ENCODE measurements at regions not wholly inside any gene's neighbourhood (a gene's known extent, or its start where the extent isn't known, plus 50 kb on each side); places are given as distances from the start of the nearest gene placed in this dataset.

GRCh38 chr3:63745757-63746156, 73.3 kb upstream of the C3orf49 start:
- Mint-ChIP-seq H3K27ac (ENCODE audit: unreplicated experiment) (no peak overlapping the region), H3K4me3 (ENCODE audit: unreplicated experiment) (no peak overlapping the region), H3K4me1 (ENCODE audit: unreplicated experiment) (no peaks in the 10 kb centered on the region), H3K27me3 (ENCODE audit: unreplicated experiment) (no peaks in the 10 kb centered on the region), H3K9me3 (ENCODE audit: unreplicated experiment) (no peaks in the 10 kb centered on the region), H3K36me3 (ENCODE audit: low read depth, unreplicated experiment) (no peaks in the 10 kb centered on the region)
- DNase-seq (ENCODE audit: low spot score), result no peak
- TF ChIP-seq CTCF (IDR thresholded peaks at IDR 0.05; ENCODE audit: unreplicated experiment), result no peak

GRCh38 chr3:63746211-63746610, 72.9 kb upstream of the C3orf49 start:
- DNase-seq (ENCODE audit: low spot score), result no peak
- Mint-ChIP-seq H3K27ac (ENCODE audit: unreplicated experiment) (no peak overlapping the region), H3K4me3 (ENCODE audit: unreplicated experiment) (no peak overlapping the region), H3K27me3 (ENCODE audit: unreplicated experiment) (no peaks in the 10 kb centered on the region), H3K4me1 (ENCODE audit: unreplicated experiment) (no peaks in the 10 kb centered on the region), H3K36me3 (ENCODE audit: low read depth, unreplicated experiment) (no peaks in the 10 kb centered on the region), H3K9me3 (ENCODE audit: unreplicated experiment) (no peaks in the 10 kb centered on the region)
- TF ChIP-seq CTCF (IDR thresholded peaks at IDR 0.05; ENCODE audit: unreplicated experiment), result no peak

- DNase-seq (ENCODE audit: low spot score), result no peak
- no peaks in the 10 kb centered on the region for H3K4me1 Mint-ChIP-seq (ENCODE audit: unreplicated experiment)
- H3K4me3 Mint-ChIP-seq (ENCODE audit: unreplicated experiment), result no peak overlapping the region
- TF ChIP-seq CTCF (IDR thresholded peaks at IDR 0.05; ENCODE audit: unreplicated experiment), result no peak
- H3K9me3 Mint-ChIP-seq (ENCODE audit: unreplicated experiment), result no peaks in the 10 kb centered on the region
- no peaks in the 10 kb centered on the region for H3K36me3 Mint-ChIP-seq (ENCODE audit: low read depth, unreplicated experiment)
- no peaks in the 10 kb centered on the region for H3K27me3 Mint-ChIP-seq (ENCODE audit: unreplicated experiment)
- no peak overlapping the region for H3K27ac Mint-ChIP-seq (ENCODE audit: unreplicated experiment)
Observed at GRCh38 chr3:63751459-63751858, 67.6 kb upstream of the C3orf49 start.

- H3K27ac Mint-ChIP-seq (ENCODE audit: unreplicated experiment), result no peak overlapping the region
- no peak overlapping the region for H3K4me3 Mint-ChIP-seq (ENCODE audit: unreplicated experiment)
- no peaks in the 10 kb centered on the region for H3K4me1 Mint-ChIP-seq (ENCODE audit: unreplicated experiment)
- no peaks in the 10 kb centered on the region for H3K36me3 Mint-ChIP-seq (ENCODE audit: low read depth, unreplicated experiment)
- no peak for TF ChIP-seq CTCF (IDR thresholded peaks at IDR 0.05; ENCODE audit: unreplicated experiment)
- no peaks in the 10 kb centered on the region for H3K27me3 Mint-ChIP-seq (ENCODE audit: unreplicated experiment)
- DNase-seq (ENCODE audit: low spot score), result peak; percentile 4
- H3K9me3 Mint-ChIP-seq (ENCODE audit: unreplicated experiment), result no peaks in the 10 kb centered on the region
Observed at GRCh38 chr3:63753567-63753966, 65.5 kb upstream of the C3orf49 start.

- H3K4me1 Mint-ChIP-seq (ENCODE audit: unreplicated experiment), result no peaks in the 10 kb centered on the region
- no peak for TF ChIP-seq CTCF (IDR thresholded peaks at IDR 0.05; ENCODE audit: unreplicated experiment)
- H3K9me3 Mint-ChIP-seq (ENCODE audit: unreplicated experiment), result no peaks in the 10 kb centered on the region
Observed at GRCh38 chr3:63753995-63754394, 65.1 kb upstream of the C3orf49 start.

More at GRCh38 chr3:63753995-63754394, 65.1 kb upstream of the C3orf49 start:
- no peak overlapping the region for H3K4me3 Mint-ChIP-seq (ENCODE audit: unreplicated experiment)
- no peaks in the 10 kb centered on the region for H3K36me3 Mint-ChIP-seq (ENCODE audit: low read depth, unreplicated experiment)
- no peaks in the 10 kb centered on the region for H3K27me3 Mint-ChIP-seq (ENCODE audit: unreplicated experiment)
- no peak overlapping the region for H3K27ac Mint-ChIP-seq (ENCODE audit: unreplicated experiment)
- no peak for DNase-seq (ENCODE audit: low spot score)
